IMR-90 (cell line): ENCODE measurements at regions not wholly inside any gene's neighbourhood (a gene's known extent, or its start where the extent isn't known, plus 50 kb on each side); places are given as distances from the start of the nearest gene placed in this dataset.

ENCODE experiments used
- ATAC-seq: fragments of 200-7000 bp; cut with Tn5 transposase; 2 replicates; pipeline ENCODE4 v1.9.1; 2020; ENCODE audit warnings: low read depth, mild to moderate bottlenecking, moderate library complexity
- BruUV-seq: library from RNA; stranded (reverse); fragments of 400-500 nt; replicated peaks from 2 replicates; lab custom pipeline; 2021; lab: Mats Ljungman, UMichigan
- CTCF ChIA-PET: fragments of 300-600 bp; formaldehyde crosslinking; extraction: SDS; loops from one replicate; lab custom pipeline; 2021; ENCODE audit warnings: antibody characterized with exemption; lab: Yijun Ruan, JAX
- POLR2A ChIA-PET: fragments of 300-600 bp; sonication (Branson Sonifier 250); formaldehyde crosslinking; loops from one replicate; lab custom pipeline; 2022; ENCODE audit warnings: antibody characterized with exemption; ENCODE audit not compliant: unreplicated experiment; lab: Charles Lee
- DNase-seq: peaks from one replicate; pipeline ENCODE4 v3.0.0; 2013
- H2AFZ ChIP-seq: replicated peaks from 2 replicates; pipeline ENCODE3; 2013; ENCODE audit warnings: low read length, mild to moderate bottlenecking; ENCODE audit not compliant: poor library complexity
- H2AK5ac ChIP-seq: 2 replicates; pipeline ENCODE4 v1.6.1; 2013; ENCODE audit warnings: low read depth, low read length, inconsistent platforms
- H2AK9ac ChIP-seq: replicated peaks from 2 replicates; pipeline ENCODE3; 2013; ENCODE audit warnings: mild to moderate bottlenecking, low read depth, low read length, moderate library complexity; ENCODE audit not compliant: poor library complexity
- H2BK120ac ChIP-seq: 2 replicates; pipeline ENCODE4 v1.6.1; 2013; ENCODE audit warnings: low read depth, low read length, inconsistent platforms
- H2BK15ac ChIP-seq: 3 replicates; pipeline ENCODE4 v1.6.1; 2013; ENCODE audit warnings: low read depth, low read length, inconsistent platforms
- H2BK20ac ChIP-seq: 2 replicates; pipeline ENCODE4 v1.6.1; 2013; ENCODE audit warnings: low read depth, mild to moderate bottlenecking, inconsistent platforms, low read length, moderate library complexity
- H2BK5ac ChIP-seq: 2 replicates; pipeline ENCODE4 v1.6.1; 2013; ENCODE audit warnings: mild to moderate bottlenecking, low read depth, low read length, inconsistent platforms; ENCODE audit not compliant: poor library complexity, severe bottlenecking
- H3K14ac ChIP-seq: replicated peaks from 2 replicates; pipeline ENCODE4 v1.6.1; 2013; ENCODE audit warnings: low read depth, low read length, inconsistent platforms
- H3K18ac ChIP-seq: 2 replicates; pipeline ENCODE4 v1.6.1; 2013; ENCODE audit warnings: low read depth, low read length, control low read depth
- H3K23ac ChIP-seq: 2 replicates; pipeline ENCODE4 v1.6.1; 2013; ENCODE audit warnings: low read depth, low read length, inconsistent platforms
- H3K27ac ChIP-seq: 2 replicates; pipeline ENCODE4 v1.5.1; 2013; ENCODE audit warnings: mild to moderate bottlenecking, control low read depth, low read length; ENCODE audit not compliant: insufficient read depth
- H3K27me3 ChIP-seq: 2 replicates; pipeline ENCODE4 v1.6.1; 2013; ENCODE audit warnings: low read length; ENCODE audit not compliant: control insufficient read depth, insufficient read depth
- H3K36me3 ChIP-seq: 2 replicates; pipeline ENCODE4 v1.6.1; 2013; ENCODE audit warnings: low read length, mixed read lengths; ENCODE audit not compliant: control insufficient read depth, insufficient read depth
- H3K4ac ChIP-seq: 2 replicates; pipeline ENCODE4 v1.6.1; 2013; ENCODE audit warnings: low read depth, low read length, inconsistent platforms
- H3K4me1 ChIP-seq: 2 replicates; pipeline ENCODE4 v1.6.1; 2013; ENCODE audit warnings: low read length, mixed read lengths; ENCODE audit not compliant: control insufficient read depth, insufficient read depth
- H3K4me2 ChIP-seq: 2 replicates; pipeline ENCODE4 v1.6.1; 2013; ENCODE audit warnings: low read depth, mild to moderate bottlenecking, control low read depth, low read length, moderate library complexity
- H3K4me3 ChIP-seq: 2 replicates; pipeline ENCODE4 v1.5.1; 2013; ENCODE audit warnings: low read depth, mild to moderate bottlenecking, control low read depth, low read length, moderate library complexity; ENCODE audit not compliant: insufficient read depth
- H3K56ac ChIP-seq: 2 replicates; pipeline ENCODE4 v1.6.1; 2013; ENCODE audit warnings: low read length, inconsistent platforms; ENCODE audit not compliant: insufficient read depth; ENCODE audit errors: extremely low read depth
- H3K79me1 ChIP-seq, 2 experiments: 2 replicates each; pipeline ENCODE4 v1.6.1; 2013; ENCODE audit warnings: low read length in 2 of 2, inconsistent platforms in 1 of 2, low read depth in 1 of 2
- H3K9ac ChIP-seq: 2 replicates; pipeline ENCODE4 v1.6.1; 2013; ENCODE audit warnings: low read depth, low read length, control low read depth
- H3K9me1 ChIP-seq: 2 replicates; pipeline ENCODE4 v1.6.1; 2013; ENCODE audit warnings: low read length, inconsistent platforms; ENCODE audit not compliant: insufficient read depth
- H3K9me3 ChIP-seq: 2 replicates; pipeline ENCODE4 v1.6.1; 2013; ENCODE audit warnings: low read length; ENCODE audit not compliant: control insufficient read depth, insufficient read depth
- H4K20me1 ChIP-seq: 2 replicates; pipeline ENCODE4 v1.6.1; 2013; ENCODE audit warnings: low read length, inconsistent platforms; ENCODE audit not compliant: insufficient read depth
- H4K5ac ChIP-seq: 2 replicates; pipeline ENCODE4 v1.6.1; 2013; ENCODE audit warnings: mild to moderate bottlenecking, low read depth, low read length, control low read depth
- H4K8ac ChIP-seq, 2 experiments: 2 replicates each; pipeline ENCODE4 v1.6.1; 2013; ENCODE audit warnings: low read depth in 2 of 2, low read length in 2 of 2, control low read depth in 1 of 2, inconsistent platforms in 1 of 2
- H4K91ac ChIP-seq: 2 replicates; pipeline ENCODE4 v1.6.1; 2013; ENCODE audit warnings: low read depth, low read length, inconsistent platforms; ENCODE audit not compliant: insufficient read depth
- BHLHE40 ChIP-seq: fragments of 150-350 bp; IDR thresholded peaks from 2 replicates; pipeline ENCODE4 v1.6.1; 2016; ENCODE audit warnings: mild to moderate bottlenecking, low read depth, low read length
- CEBPB ChIP-seq: IDR thresholded peaks from 2 replicates; pipeline ENCODE4 v1.6.1; 2012; ENCODE audit warnings: low read depth, low read length, improper control_type of control experiment
- CHD1 ChIP-seq: IDR thresholded peaks from 2 replicates; pipeline ENCODE4 v1.6.1; 2012; ENCODE audit warnings: low read depth, low read length, improper control_type of control experiment
- FOS ChIP-seq: fragments of 150-350 bp; IDR thresholded peaks from 2 replicates; pipeline ENCODE4 v1.6.1; 2016; ENCODE audit warnings: low read depth, low read length
- MAFK ChIP-seq: IDR thresholded peaks from 2 replicates; pipeline ENCODE4 v1.6.1; 2012; ENCODE audit warnings: low read depth, low read length, improper control_type of control experiment
- NFE2L2 ChIP-seq: fragments of 150-350 bp; IDR thresholded peaks from 2 replicates; pipeline ENCODE4 v1.6.1; 2016; ENCODE audit warnings: low read depth, mild to moderate bottlenecking, low read length
- POLR2A ChIP-seq: IDR thresholded peaks from 2 replicates; pipeline ENCODE4 v1.6.1; 2012; ENCODE audit warnings: mild to moderate bottlenecking, low read depth, low read length
- RFX5 ChIP-seq: IDR thresholded peaks from 2 replicates; pipeline ENCODE4 v1.8.0; 2012; ENCODE audit warnings: low read depth, mild to moderate bottlenecking, low read length, moderate library complexity
- SMC3 ChIP-seq: fragments of 150-350 bp; IDR thresholded peaks from 2 replicates; pipeline ENCODE4 v1.6.1; 2016; ENCODE audit warnings: low read depth, mild to moderate bottlenecking, antibody characterized with exemption, low read length, moderate library complexity
- WGBS, 2 experiments: methylation state at CpG; one replicate each; pipeline versions ENCODE4 v1.1.5 to v1.1.7; 2013; ENCODE audit warnings: missing lambda C conversion rate in 2 of 2; ENCODE audit not compliant: insufficient read length in 1 of 2; ENCODE audit errors: extremely low coverage in 2 of 2; 5-methylcytosine and 5-hydroxymethylcytosine counted together
- dilution Hi-C: fragments of 300-500 bp; cut with HindIII; formaldehyde crosslinking; loops from one replicate; pipeline ENCODE4 v1.14.3; 2018; ENCODE audit warnings: low sequenced_read_pairs; ENCODE audit not compliant: unreplicated experiment
- in situ Hi-C: fragments of 300-500 bp; cut with MboI; formaldehyde crosslinking; loops from 3 replicates; pipeline ENCODE4 v1.14.3; 2019; ENCODE audit warnings: low sequenced_read_pairs, inconsistent platforms, mixed read lengths
- intact Hi-C: fragments of 100-400 bp; cut with micrococcal nuclease; formaldehyde crosslinking; loops from 2 replicates; pipeline ENCODE4 v1.10.0; 2022
- TF ChIP-seq, protein P1 (sequence below): fragments of 150-350 bp; IDR thresholded peaks from 2 replicates; pipeline ENCODE4 v1.6.1; 2017; ENCODE audit warnings: mild to moderate bottlenecking, antibody characterized with exemption, low read length, low read depth
- TF ChIP-seq, protein P2 (sequence below): fragments of 150-350 bp; IDR thresholded peaks from 2 replicates; pipeline ENCODE4 v1.6.1; 2016; ENCODE audit warnings: low read depth, mild to moderate bottlenecking, low read length, moderate library complexity, borderline replicate concordance

DNA sequence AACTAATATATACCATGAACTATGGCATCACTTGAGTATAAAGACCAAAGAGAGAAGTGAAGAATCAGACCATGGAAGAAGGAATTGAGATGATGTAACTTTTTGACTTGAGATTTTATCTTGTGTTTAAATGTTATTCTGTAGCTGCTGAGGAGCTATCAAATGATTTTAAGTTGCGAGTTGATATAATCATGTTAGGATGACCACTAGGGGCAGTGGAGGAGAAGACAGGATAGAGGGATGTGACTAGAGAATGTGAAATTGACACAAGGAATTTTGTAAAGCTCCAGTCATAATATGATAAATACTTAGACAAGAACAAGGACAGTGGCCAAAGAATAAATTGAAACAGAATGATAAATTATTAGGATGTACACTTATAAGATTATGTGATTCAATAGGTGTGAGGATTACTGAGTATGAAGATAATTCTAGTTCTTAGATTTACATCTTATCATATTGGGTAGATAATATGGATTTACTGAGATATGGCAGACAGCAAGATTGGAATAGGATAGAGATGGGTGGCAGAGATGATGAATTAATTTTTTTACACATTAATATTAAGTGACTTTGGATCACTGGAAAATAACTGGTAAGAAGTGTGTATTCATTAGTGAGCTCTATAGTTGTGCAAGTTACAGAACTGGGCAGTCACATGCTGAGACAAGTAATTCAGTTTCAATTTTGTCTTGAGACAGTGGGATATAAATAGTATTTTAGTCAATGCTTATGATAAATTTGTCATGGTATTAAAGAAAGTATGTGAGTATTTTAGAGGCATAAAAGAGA lies 816.0 kb upstream of the PCDH10 start:
- 100% methylated on average over 1 of the region's 1 CpG; no CpG with 5 or more reads in 1 of the 2 experiments for WGBS, 2 experiments
- ChIA-PET CTCF (interaction anchor here (0.7 kb wide), 1 partner anchor 25 kb away, joined by 3 read pairs; no protein-coding TSS in a partner anchor), POLR2A (no interaction called here)
- no peak overlapping the region for H2AK5ac ChIP-seq
- no peak overlapping the region for H4K5ac ChIP-seq
- no peak for ATAC-seq
- no peak overlapping the region for H3K27ac ChIP-seq
- no peaks in the 10 kb centered on the region for H4K20me1 ChIP-seq
- no peak overlapping the region for H3K23ac ChIP-seq
- no TSS peak for BruUV-seq
- DNase-seq = no peak
- no peak overlapping the region for H4K91ac ChIP-seq
- H4K8ac ChIP-seq = no peak overlapping the region
- intact Hi-C loops (no loop called here), dilution Hi-C loops (no loop called here), in situ Hi-C loops (no loop called here)
- no peaks in the 10 kb centered on the region for H3K9me1 ChIP-seq
- TF ChIP-seq SMC3 (no peak), MAFK (no peak), BHLHE40 (no peak), NFE2L2 (no peak), POLR2A (no peak), RFX5 (no peak), CEBPB (no peak), FOS (no peak), CHD1 (no peak)
- TF ChIP-seq, protein P1, sequence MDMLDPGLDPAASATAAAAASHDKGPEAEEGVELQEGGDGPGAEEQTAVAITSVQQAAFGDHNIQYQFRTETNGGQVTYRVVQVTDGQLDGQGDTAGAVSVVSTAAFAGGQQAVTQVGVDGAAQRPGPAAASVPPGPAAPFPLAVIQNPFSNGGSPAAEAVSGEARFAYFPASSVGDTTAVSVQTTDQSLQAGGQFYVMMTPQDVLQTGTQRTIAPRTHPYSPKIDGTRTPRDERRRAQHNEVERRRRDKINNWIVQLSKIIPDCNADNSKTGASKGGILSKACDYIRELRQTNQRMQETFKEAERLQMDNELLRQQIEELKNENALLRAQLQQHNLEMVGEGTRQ = no peak
- TF ChIP-seq, protein P2, sequence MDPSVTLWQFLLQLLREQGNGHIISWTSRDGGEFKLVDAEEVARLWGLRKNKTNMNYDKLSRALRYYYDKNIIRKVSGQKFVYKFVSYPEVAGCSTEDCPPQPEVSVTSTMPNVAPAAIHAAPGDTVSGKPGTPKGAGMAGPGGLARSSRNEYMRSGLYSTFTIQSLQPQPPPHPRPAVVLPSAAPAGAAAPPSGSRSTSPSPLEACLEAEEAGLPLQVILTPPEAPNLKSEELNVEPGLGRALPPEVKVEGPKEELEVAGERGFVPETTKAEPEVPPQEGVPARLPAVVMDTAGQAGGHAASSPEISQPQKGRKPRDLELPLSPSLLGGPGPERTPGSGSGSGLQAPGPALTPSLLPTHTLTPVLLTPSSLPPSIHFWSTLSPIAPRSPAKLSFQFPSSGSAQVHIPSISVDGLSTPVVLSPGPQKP = no peak
- no peak overlapping the region for H3K4me3 ChIP-seq
- H2BK120ac ChIP-seq = no peak overlapping the region
- no peak overlapping the region for H3K4me2 ChIP-seq
- no peaks in the 10 kb centered on the region for H3K9me3 ChIP-seq
- no peak overlapping the region for H2AK9ac ChIP-seq
- no peak overlapping the region for H3K18ac ChIP-seq
- H3K79me1 ChIP-seq = no peaks in the 10 kb centered on the region
- no peaks in the 10 kb centered on the region for H3K4me1 ChIP-seq
- no peak overlapping the region for H3K56ac ChIP-seq
- no peak overlapping the region for H3K4ac ChIP-seq
- no peak overlapping the region for H2BK5ac ChIP-seq
- H3K36me3 ChIP-seq = no peaks in the 10 kb centered on the region
- H3K27me3 ChIP-seq = no peaks in the 10 kb centered on the region
- H2BK15ac ChIP-seq = no peak overlapping the region
- no peak overlapping the region for H2AFZ ChIP-seq
- no peak overlapping the region for H2BK20ac ChIP-seq
- H3K9ac ChIP-seq = no peak overlapping the region
- no peak overlapping the region for H3K14ac ChIP-seq
